Natural killer cell (primary cell): ENCODE measurements at regions not wholly inside any gene's neighbourhood (a gene's known extent, or its start where the extent isn't known, plus 50 kb on each side); places are given as distances from the start of the nearest gene placed in this dataset.

Source experiments
- ATAC-seq, 3 donors: fragments of 150-1000 bp in 2 of 3; fragments of 200-7000 bp in 1 of 3; cut with Tn5 transposase; 1 replicate in 1 of 3; 2 replicates in 2 of 3; pipeline ENCODE4 v1.10.0; 2021; ENCODE audit warnings: mild to moderate bottlenecking in 2 of 3, moderate library complexity in 2 of 3
- DNase-seq, 2 donors: peaks; one replicate each; pipeline versions ENCODE4 v3.0.0 to v3.0.0-alpha.2; 2013 to 2021; ENCODE audit warnings: mixed read lengths in 1 of 2
- H3K27ac ChIP-seq: one replicate; pipeline ENCODE4 v1.5.1; 2013; ENCODE audit warnings: mild to moderate bottlenecking, low read length
- H3K27me3 ChIP-seq: one replicate; pipeline ENCODE4 v1.6.1; 2013; ENCODE audit warnings: low read length; ENCODE audit not compliant: control insufficient read depth, insufficient read depth
- H3K36me3 ChIP-seq: one replicate; pipeline ENCODE4 v1.6.1; 2013; ENCODE audit warnings: low read length; ENCODE audit not compliant: control insufficient read depth, insufficient read depth
- H3K4me1 ChIP-seq: one replicate; pipeline ENCODE4 v1.6.1; 2013; ENCODE audit warnings: low read length; ENCODE audit not compliant: control insufficient read depth, insufficient read depth
- H3K4me3 ChIP-seq: one replicate; pipeline ENCODE4 v1.5.1; 2013; ENCODE audit warnings: low read length
- H3K9me3 ChIP-seq: one replicate; pipeline ENCODE4 v1.6.1; 2013; ENCODE audit warnings: low read length; ENCODE audit not compliant: control insufficient read depth, insufficient read depth
- H3K27ac Mint-ChIP-seq, 2 donors: one replicate each; pipeline ENCODE4 v1.8.0; 2022; ENCODE audit warnings: mild to moderate bottlenecking in 2 of 2, mixed read lengths in 2 of 2, moderate library complexity in 1 of 2
- H3K27me3 Mint-ChIP-seq, 2 donors: one replicate each; pipeline ENCODE4 v1.8.0; 2022; ENCODE audit warnings: low read depth in 2 of 2, mixed read lengths in 2 of 2
- H3K36me3 Mint-ChIP-seq: one replicate; pipeline ENCODE4 v1.8.0; 2022; ENCODE audit warnings: mixed read lengths
- H3K4me1 Mint-ChIP-seq, 2 donors: one replicate each; pipeline ENCODE4 v1.8.0; 2022; ENCODE audit warnings: mixed read lengths in 2 of 2
- H3K4me3 Mint-ChIP-seq: one replicate; pipeline ENCODE4 v1.8.0; 2022; ENCODE audit warnings: mild to moderate bottlenecking, moderate library complexity, mixed read lengths
- H3K9me3 Mint-ChIP-seq, 2 donors: one replicate each; pipeline ENCODE4 v1.8.0; 2022; ENCODE audit warnings: mixed read lengths in 2 of 2
- WGBS: methylation state at CpG from one replicate; pipeline ENCODE4 v1.1.7; 2013; ENCODE audit warnings: missing lambda C conversion rate; ENCODE audit not compliant: insufficient coverage; 5-methylcytosine and 5-hydroxymethylcytosine counted together
- intact Hi-C: fragments of 100-400 bp; cut with micrococcal nuclease; formaldehyde crosslinking; loops from one replicate; pipeline ENCODE4 v1.14.2; 2022
- TF ChIP-seq, protein P1 (sequence below): fragments of 200-600 bp; IDR thresholded peaks from one replicate; pipeline ENCODE4 v1.8.0; 2022; ENCODE audit warnings: antibody characterized with exemption

DNA sequence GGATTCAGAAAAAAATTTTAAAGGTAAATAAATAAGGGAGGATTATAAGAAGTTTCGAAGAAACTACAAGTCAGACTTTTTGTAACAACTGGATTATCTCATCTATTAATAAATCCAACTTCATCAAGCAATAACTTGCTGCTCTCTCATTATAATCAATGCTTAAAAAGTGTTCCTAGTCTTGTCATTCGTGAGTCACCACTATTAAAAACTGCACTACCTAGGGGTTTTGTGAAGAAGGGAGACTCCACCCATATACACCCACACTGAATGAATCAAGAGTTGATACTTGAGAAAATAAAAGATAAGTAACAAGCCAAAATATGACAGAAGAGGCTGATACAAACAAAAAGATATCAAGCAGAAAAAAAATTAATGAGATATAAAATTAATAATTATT is 360.5 kb downstream of the ZNF674 start:
- peaks cover 10 to 16% of the 10 kb centered on the region in 2 donors for H3K27me3 Mint-ChIP-seq
- H3K4me1 ChIP-seq, result no peaks in the 10 kb centered on the region
- H3K27ac Mint-ChIP-seq, result no peak overlapping the region
- no peak overlapping the region for H3K4me3 ChIP-seq
- no peaks in the 10 kb centered on the region for H3K9me3 ChIP-seq
- no peaks in the 10 kb centered on the region for H3K36me3 ChIP-seq
- WGBS, result no CpG with 5 or more reads among the region's 2 CpGs
- no peaks in the 10 kb centered on the region for H3K9me3 Mint-ChIP-seq
- no peak overlapping the region for H3K4me3 Mint-ChIP-seq
- H3K27me3 ChIP-seq, result no peaks in the 10 kb centered on the region
- ATAC-seq (no peak), DNase-seq (no peak)
- no peaks in the 10 kb centered on the region for H3K36me3 Mint-ChIP-seq
- intact Hi-C loops, result no loop called here
- TF ChIP-seq, protein P1, sequence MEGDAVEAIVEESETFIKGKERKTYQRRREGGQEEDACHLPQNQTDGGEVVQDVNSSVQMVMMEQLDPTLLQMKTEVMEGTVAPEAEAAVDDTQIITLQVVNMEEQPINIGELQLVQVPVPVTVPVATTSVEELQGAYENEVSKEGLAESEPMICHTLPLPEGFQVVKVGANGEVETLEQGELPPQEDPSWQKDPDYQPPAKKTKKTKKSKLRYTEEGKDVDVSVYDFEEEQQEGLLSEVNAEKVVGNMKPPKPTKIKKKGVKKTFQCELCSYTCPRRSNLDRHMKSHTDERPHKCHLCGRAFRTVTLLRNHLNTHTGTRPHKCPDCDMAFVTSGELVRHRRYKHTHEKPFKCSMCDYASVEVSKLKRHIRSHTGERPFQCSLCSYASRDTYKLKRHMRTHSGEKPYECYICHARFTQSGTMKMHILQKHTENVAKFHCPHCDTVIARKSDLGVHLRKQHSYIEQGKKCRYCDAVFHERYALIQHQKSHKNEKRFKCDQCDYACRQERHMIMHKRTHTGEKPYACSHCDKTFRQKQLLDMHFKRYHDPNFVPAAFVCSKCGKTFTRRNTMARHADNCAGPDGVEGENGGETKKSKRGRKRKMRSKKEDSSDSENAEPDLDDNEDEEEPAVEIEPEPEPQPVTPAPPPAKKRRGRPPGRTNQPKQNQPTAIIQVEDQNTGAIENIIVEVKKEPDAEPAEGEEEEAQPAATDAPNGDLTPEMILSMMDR, result no peak
- no peaks in the 10 kb centered on the region for H3K4me1 Mint-ChIP-seq
- H3K27ac ChIP-seq, result no peak overlapping the region

DNA sequence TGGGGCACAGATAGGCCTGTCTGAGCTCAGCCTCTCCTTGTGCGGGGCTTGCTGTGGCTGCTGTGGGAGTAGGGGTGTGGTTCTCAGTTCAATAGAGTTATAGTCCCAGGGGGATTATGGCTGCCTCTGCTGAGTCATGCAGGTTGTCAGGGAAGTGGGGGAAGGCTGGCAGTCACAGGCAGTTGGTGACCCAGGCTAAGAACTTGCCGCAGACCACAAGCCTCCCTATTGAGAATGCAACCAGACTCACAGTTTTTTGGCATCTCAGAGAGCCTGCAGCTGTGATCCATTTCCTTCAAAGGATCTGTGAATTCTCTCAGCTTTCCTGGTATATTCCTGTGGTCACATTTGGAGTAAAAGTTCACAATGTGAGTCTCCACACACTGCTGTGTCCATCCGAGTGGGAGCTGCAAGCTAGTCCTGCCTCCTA is 364.9 kb downstream of the ZNF674 start:
- Histone ChIP-seq H3K27me3 (no peaks in the 10 kb centered on the region), H3K36me3 (no peaks in the 10 kb centered on the region), H3K27ac (no peak overlapping the region), H3K4me1 (no peaks in the 10 kb centered on the region), H3K9me3 (no peaks in the 10 kb centered on the region), H3K4me3 (no peak overlapping the region)
- no peak for ATAC-seq
- H3K9me3 Mint-ChIP-seq, result no peaks in the 10 kb centered on the region
- H3K27ac Mint-ChIP-seq, result no peak overlapping the region
- H3K27me3 Mint-ChIP-seq, result peaks cover 2 to 34% of the 10 kb centered on the region in 2 donors
- DNase-seq, result no peak
- intact Hi-C loops, result no loop called here
- H3K36me3 Mint-ChIP-seq, result no peaks in the 10 kb centered on the region
- 21% methylated on average over 2 of the region's 3 CpGs for WGBS
- H3K4me3 Mint-ChIP-seq, result no peak overlapping the region
- H3K4me1 Mint-ChIP-seq, result no peaks in the 10 kb centered on the region
- TF ChIP-seq, protein P1, result no peak

DNA sequence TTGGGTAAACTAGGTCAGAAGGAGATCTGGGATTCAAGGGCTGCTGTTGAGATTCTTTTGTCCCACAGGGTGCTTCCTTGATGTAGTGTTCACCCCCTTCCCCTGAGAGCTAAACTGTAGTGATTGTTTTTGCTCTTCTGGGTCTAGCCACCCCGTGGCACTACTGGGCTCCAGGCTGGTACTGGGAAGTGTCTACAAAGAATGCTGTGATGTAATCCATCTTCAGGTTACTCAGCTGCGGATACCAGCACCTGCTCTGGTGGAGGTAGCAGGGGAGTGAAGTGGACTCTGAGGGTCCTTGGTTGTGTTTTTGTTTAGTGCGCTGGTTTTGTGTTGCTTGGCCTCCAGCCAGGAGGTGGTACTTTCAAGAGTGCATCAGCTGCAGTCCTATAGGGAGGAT is 365.5 kb downstream of the ZNF674 start:
- intact Hi-C loops, result no loop called here
- H3K27ac Mint-ChIP-seq, result no peak overlapping the region
- no peak overlapping the region for H3K4me3 Mint-ChIP-seq
- TF ChIP-seq, protein P1, result no peak
- no peaks in the 10 kb centered on the region for H3K9me3 ChIP-seq
- no peaks in the 10 kb centered on the region for H3K36me3 Mint-ChIP-seq
- H3K36me3 ChIP-seq, result no peaks in the 10 kb centered on the region
- no peaks in the 10 kb centered on the region for H3K4me1 Mint-ChIP-seq
- no peak overlapping the region for H3K27ac ChIP-seq
- H3K9me3 Mint-ChIP-seq, result no peaks in the 10 kb centered on the region
- H3K4me1 ChIP-seq, result no peaks in the 10 kb centered on the region
- WGBS, result 57% methylated on average over 3 of the region's 3 CpGs
- DNase-seq (no peak), ATAC-seq (no peak)
- no peaks in the 10 kb centered on the region for H3K27me3 ChIP-seq
- H3K27me3 Mint-ChIP-seq, result peaks cover 2 to 35% of the 10 kb centered on the region in 2 donors
- H3K4me3 ChIP-seq, result no peak overlapping the region

DNA sequence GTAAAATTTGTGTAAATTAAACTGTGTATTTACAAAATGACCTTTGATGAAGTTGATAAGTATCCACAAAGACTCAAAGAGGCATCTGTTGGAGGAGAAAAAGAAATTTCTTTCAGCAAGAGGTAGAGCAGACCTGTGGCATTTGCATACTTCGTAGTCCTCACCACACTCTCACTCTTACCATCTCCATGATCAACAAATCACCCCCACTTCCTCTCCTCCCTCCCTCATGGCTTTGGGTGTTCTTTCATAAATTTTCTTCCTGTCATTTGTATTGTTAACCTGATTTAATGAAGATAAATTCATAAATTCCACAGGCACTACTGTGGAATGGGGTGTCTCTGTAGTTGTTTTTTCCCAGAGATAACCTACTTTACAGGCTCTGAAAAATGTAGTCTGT is 366.5 kb downstream of the ZNF674 start:
- WGBS, result 0% methylated on average over 1 of the region's 1 CpG
- Mint-ChIP-seq H3K27me3 (peaks cover 2 to 44% of the 10 kb centered on the region in 2 donors), H3K36me3 (no peaks in the 10 kb centered on the region), H3K27ac (no peak overlapping the region), H3K9me3 (no peaks in the 10 kb centered on the region), H3K4me3 (no peak overlapping the region), H3K4me1 (no peaks in the 10 kb centered on the region)
- no peak for DNase-seq
- Histone ChIP-seq H3K4me3 (no peak overlapping the region), H3K9me3 (no peaks in the 10 kb centered on the region), H3K36me3 (no peaks in the 10 kb centered on the region), H3K27me3 (no peaks in the 10 kb centered on the region), H3K27ac (no peak overlapping the region), H3K4me1 (no peaks in the 10 kb centered on the region)
- TF ChIP-seq, protein P1, result no peak
- intact Hi-C loops, result no loop called here
- ATAC-seq, result no peak
